Right renal pelvis (tissue), 4 donors: ENCODE measurements at regions not wholly inside any gene's neighbourhood (a gene's known extent, or its start where the extent isn't known, plus 50 kb on each side); places are given as distances from the start of the nearest gene placed in this dataset.
A peak's percentile ranks its signal among the peaks of the same experiment; 100 is the strongest.

Experiments used
- DNase-seq, 4 donors: peaks; one replicate each; pipeline ENCODE4 v3.0.0-alpha.2; 2013; ENCODE audit warnings: low read depth in 4 of 4, low spot score in 3 of 4, missing footprints in 1 of 4

DNA sequence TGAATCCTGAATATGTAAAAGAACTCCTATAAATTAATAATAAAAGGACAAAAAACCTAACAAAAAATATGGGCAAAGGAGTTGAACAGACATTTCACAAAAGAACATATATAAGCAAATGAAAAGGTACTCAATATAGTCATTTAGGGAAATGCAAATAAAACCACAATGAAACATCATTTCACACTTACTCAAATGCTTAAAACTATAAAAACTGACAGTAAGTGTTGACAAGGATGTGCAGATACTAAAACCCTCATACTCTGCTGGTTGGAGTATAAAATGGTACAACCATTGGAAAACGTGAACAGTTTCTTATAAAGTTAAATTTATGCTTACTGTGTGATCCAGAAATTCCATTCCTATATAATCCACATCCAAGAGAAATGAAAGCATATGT, 247.1 kb downstream of the GXYLT1 start:
- no peak for DNase-seq

DNA sequence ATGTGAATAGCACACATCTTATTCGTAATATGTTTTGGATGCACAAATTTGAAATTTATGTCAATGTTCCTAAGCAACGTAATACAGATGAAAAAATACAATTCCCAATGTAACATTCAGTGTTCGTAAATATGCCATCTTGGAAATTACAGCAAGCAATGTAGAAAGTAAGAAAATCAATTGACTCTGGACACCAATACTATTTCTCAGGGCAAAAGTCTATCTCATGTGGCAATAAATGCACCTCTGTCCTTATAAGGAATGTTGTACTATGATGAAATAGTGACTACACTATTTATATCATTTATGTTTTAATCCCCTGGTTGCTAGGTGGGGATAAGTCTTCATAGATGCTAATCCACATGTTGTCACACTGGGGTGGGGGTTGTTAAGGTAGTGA, 251.2 kb downstream of the GXYLT1 start:
- no peak for DNase-seq

DNA sequence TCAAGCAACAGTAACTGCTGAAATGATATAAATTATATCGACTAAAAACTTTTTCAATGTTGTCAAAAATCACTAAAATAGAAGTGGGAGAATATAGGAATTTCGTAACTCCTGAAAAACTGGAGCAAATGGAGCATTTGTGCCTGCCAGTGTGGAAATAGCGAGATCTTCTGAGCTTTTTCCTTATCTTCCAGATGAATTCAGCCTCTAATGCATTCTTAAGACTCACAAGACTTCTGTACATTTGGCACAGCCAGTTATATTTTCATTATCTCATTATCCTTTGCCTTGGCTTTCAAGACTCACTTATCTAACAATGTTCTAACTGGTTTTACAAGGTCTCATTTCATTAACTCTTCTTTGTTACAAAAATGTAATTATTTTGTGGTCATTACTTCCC, 252.4 kb downstream of the GXYLT1 start:
- no peak for DNase-seq

DNA sequence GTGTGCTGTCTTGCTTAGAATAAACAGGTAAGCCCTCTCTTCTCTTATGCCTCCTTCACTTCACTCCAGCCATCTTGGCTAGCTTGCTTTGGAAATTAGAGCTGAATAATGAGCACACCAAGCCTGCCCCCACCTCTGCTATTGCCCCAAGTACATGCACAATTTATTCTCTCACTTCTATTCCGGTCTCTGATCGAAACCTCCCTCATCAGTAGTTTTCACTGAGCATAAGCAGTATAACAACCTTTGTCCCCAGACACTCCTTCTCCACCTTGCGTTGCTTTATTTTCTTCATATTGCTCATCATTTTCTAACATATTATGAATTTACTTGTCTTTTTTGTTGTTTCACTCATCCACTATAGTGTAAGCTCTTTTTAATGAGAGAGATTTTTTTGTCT, 253.4 kb downstream of the GXYLT1 start:
- DNase-seq: no peak

DNA sequence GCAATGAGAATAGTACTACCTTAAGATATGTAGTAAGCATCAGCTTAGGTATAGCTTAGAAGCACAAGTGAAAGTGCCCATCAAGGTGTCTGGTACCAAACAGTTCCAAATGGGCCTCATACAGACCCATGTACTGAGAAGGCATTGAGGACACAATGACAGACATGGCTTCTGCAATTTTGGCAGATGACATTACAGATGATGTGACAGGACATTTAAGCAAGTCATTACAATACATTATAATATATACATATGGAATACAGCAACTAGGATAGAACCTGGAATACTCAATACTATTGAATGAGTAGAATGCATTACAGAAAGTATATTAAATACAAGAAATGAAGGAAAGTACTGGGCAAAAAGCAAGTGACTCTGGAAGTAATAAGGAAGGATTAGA, 256.4 kb downstream of the GXYLT1 start:
- no peak for DNase-seq

DNA sequence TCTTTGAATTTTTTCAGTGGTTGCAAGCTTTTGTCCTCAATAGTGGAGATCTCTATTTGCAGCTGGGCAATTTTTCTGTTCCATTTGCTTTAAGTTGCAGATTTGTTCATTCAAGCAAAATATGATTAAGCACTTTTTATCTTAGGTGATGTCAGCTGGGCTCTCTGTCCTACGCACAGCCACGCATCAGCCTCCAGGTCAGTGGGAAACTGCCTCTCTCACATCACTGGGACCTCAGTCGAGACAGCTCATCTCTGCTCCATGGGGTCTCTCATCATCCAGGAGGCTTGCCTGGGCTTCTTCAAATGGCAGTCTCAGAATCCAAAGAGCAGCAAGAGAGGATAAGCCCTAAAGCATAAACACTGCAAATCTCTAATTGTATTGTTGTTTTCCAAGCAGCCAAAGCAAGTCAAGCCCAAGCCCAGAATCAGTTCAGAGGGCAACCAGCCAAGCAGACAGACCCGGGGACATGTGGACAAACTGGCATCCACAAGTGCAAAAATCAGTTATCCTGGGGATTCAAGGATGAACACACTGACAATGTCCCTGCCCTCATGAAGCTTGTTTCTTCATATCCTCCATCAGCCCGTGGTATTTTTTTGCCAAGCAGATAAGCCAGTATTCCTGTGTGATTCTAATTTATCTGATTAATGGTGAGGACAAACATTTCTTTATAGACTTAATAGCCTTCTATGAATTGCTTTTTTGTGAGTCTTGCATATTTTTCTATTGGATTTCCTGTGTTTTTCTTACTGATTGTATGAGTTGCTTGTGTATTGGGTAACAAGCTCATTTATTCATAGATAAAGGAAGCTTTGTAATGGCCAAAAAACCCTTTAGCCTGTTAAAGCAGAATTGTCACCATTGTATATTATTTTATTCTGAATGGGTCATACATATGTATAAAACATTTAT, 262.5 kb downstream of the GXYLT1 start:
- DNase-seq: no peak

DNA sequence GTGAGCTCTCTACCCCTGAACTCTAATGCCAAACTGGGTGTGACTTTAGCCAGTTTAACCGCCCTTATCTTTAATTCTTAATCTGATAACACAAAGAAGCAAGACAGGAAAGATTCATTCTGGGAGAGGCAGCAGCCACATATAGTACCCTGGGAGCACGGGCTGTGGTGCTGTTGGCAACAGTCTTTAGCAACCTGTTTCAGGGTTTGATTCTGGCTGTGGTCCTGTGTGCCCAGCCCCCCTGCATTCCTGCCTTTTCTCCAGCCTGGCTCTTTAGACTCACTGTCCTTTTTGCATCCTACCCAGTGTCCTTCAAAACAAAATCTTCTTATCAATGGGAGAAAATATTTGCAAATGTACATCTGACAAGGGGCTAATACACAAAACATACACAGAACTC, 275.2 kb downstream of the GXYLT1 start:
- no peak for DNase-seq

DNA sequence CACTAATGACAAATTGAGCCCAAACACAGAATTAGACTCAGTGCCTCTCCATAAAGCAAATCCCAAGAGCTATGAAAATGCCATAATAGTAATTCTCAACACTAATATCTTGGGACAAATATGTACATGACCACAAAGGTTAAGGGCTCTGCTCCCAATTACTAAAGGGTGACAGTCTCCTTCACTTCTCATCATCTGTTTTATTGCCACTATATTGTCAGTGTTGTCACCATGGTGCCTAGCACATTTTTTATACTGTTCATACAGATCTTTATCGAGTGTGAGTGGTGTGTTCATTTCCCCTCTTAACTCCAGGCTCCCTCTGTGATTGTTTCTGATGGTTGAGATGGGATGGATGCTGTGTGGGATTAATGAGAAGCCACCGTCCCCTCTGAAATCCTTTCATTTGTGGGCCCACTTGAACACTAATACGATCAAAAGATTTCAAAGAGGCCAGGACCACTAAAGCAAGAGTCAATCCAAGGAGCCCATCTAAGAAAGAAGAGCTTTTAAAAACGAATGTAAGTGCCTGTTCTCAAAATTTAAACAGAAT, 277.7 kb downstream of the GXYLT1 start:
- DNase-seq: no peak

DNA sequence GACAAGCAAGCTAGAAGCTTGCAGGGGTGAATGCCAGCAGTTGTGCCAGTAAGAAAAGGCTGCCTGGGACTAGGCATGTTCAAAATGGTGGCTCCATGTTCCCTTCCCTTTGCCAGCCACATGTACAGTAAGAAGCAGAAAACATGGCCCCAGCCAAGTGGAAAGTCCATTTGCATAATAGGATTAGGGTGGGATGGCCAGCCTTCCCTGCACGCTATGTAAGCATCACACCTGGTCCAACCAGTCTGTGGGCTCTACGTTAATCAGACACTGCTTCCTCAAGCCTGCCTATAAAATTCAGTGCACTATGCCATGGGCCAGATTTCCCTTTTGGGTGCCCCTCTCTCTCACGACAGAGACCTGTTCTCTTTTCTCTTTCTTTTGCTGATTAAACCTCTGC, 288.4 kb downstream of the GXYLT1 start:
- DNase-seq: no peak

DNA sequence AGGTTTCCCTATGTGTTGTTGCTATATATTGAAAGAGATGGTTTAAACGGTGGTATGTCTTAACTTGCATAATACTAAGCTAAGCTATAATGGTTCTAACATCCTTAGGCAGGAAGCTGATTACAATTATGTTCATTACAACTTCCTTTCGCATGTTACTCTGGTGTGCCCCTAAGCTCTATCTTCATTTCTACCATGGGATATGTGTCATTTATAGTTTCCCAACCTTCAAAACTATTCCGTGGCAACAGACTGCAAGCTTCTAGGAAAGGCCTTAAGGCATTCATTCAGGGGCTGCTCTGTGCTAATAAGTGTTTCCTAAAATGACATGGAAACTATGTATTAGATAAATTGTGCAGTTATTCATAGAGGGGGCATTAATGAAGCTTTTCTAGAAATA, 294.6 kb downstream of the GXYLT1 start:
- no peak for DNase-seq

DNA sequence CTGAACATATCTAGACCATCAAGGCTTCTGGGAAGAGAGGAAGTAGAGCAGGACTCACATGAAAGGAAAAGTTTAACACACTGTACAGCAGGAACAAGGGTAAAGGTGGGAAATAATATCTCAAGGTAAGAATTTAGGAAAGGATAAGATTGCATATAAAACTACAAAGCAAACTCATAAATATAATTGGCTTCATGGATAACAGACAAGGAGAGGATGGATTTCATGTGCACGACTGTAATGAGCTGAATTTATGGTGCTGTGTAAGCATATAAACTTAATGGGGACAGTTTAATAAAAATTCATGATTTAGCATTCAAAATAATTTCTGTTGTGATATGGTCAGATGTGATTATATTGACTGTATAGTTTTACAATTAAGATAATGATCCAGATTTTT, 298.0 kb downstream of the GXYLT1 start:
- DNase-seq: no peak

DNA sequence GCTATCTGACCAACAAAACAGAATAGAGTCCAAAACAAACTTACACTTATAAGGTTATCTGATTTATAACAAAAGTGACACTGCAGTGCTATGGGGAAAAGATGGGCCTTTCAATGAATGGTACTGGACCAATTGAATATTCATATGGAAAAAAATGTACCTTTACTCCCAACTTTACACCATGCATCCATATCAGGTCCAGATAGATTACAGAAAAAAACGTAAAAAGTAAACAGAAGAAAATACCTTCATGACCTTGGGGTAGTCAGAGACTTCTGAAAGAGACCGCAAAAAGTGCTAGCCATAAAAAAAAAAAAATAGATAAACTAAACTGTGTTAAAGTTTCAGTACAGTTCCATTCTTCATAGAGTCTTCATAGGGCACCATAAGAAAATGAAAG, 308.3 kb downstream of the GXYLT1 start:
- no peak for DNase-seq

DNA sequence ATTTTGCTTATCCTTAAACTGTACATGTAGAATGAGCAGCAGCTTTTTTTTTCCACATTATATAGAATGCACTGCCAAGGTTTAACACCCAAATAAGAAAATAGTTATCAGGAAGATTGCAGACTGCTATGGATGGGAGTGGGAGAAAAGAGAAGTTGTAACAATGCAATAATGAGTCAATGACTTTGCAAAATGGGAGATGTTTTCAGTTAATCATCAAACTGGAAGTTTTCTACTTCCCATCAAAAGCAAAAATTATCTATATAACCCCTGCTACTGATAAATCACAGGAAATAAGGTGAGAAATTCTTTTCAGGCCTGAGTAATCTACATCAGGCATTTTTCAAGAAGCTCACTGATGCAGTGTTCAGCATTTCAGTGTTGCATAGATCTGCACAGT, 309.1 kb downstream of the GXYLT1 start:
- DNase-seq: no peak

DNA sequence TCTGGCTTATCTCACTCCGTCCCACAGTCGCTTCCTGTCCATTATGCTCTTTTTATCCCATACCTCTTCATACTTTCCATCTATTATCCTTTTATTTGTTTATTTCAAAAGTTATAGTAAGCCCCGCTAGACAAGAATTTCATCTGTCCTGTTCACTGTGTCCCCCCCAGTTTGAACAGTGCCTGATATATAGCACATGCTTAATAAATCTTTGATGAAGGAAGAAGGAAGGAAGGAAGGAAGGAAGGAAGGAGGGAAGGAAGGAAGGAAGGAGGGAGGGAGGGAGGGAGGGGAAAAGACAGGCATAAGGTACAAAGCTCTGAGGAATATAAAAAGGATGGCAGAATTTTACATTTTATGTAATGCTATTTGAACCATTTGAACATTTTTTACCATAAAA, 324.7 kb downstream of the GXYLT1 start:
- DNase-seq: no peak

DNA sequence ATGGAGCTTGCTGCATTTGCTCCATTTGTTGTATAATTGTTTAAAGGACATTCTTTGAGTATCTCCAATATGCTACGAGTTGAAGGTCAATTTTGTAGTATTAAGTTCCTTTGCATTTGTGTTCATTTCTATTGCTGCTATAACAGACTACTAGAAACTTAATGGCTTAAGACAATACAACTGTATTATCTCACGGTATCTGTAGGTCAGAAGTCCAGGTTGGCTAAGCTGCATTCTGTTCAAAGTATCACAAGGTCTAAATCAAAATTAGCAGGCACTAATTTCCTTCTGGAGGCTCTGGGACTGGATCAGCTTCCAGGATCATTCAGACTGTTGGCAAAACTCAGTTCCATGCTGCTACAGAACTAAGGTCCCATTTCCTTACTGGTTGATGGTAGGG, 340.6 kb downstream of the GXYLT1 start:
- DNase-seq: no peak

DNA sequence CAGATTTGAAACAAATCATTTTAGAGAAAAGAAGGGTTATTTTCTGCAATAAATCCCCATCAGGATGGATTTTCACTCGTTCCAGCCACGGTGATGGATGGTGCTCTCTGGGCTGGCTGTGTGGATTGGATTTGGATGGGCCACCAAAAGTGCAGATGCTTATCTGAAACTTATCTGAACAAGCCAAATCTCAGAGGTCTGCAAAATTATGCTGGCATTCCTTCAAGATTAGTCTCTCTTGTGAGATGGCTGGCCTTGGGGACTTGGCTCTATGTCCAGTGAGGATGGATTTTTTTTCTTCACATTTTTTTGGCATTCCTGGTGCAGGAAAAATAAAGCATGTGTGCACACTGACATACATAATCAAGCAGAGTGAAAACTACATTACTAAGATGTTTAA, 341.9 kb downstream of the GXYLT1 start:
- no peak for DNase-seq

DNA sequence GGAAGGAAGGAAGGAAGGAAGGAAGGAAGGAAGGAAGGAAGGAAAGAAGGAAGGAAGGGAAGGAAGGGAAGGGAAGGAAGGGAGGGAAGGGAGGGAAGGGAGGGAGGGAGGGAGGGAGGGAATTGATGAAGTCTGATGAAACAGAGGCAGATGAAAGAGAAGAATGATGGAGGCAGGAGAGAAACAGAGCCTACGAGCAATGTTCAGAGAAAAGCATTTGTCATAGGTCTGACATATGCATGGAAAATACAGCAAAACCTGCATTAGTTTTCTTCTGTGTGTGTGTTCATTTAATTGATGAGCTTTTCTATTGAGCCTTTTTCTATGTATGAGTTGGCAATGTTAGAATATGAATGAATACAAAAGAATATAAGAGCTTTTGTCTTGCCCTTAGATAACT, 343.4 kb downstream of the GXYLT1 start:
- DNase-seq: no peak

DNA sequence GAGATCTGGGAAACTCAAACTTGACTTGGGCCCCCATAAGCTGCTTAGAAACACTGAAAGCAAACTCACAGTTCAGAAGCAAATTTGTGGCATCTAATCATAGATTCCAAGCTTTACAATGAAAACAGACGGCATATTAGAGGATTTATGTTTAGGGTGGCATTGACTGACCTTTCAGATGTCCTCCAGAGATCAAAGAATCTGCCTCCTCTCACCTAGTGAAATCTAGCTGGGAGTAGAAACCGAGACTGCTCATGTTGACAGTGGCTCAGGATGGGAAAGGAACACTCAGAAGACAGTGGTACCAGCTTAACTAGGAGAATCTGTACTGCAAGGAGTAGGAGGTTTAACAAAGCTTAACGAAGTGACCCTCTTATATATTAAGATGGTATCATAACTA, 345.0 kb downstream of the GXYLT1 start:
- DNase-seq: no peak

DNA sequence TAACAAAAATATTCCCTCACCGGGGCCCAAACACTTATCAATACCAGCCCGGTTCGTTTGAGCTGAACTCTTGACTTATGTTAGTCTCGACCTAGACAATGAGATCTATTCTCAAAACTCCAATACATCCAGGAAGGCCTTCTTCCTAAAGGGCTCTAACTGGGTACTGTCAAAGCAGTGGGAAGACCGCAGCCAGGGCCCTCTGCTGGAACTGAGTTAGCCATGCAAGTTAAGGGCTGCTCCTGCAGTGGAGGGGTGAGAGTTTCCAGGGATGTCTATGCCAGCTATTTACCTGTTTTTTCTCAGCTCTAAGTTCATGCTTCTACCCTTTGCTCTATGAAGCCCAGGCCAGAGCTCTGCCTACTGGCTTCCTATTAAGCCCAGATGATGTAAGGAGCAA, 348.8 kb downstream of the GXYLT1 start:
- DNase-seq: no peak

DNA sequence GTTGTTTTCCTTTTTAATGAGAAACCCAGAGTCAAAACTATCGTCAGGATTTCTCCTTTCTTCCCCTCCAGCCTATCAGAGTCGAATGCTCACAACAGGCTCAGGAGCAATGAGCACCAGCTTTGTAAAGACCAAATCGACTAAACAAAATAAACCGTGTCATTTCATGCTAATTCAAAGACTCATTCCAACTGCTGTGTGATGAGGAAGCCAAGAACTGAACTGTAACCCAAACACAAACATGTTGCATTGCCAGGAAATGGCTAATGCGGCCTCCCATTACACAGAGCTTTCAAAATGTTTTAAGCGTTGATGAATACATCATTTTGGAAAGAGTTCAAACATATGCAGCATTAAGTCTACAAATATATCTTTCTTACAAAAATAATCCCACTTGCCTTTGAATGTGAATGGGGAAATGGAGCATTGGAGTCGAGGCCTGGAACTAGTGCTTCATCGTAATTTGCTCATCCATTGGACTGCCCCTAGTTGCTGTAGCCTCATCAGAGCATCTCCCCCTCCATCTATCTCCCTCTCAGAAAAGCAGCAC, 349.5 kb downstream of the GXYLT1 start:
- DNase-seq: peak in 2 of 4 donors; percentile 12 to 44

DNA sequence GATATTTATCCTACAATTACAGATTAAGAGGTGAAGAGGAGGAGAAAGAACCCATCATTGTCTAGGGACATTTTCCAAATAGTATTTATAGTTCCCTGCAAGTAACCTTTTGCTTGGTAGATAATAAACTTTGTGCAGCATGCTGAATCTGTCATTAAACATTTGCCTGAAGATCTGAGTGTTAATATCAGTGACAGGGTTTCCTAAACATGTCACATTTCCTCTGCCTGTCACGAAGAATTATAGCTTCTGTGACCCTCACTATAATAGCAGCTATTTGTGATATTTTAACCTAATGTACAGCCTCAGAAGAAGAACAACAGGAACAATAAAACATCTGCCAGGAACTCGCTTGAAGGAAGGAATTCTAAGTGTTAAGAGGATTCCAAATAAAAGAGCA, 350.3 kb downstream of the GXYLT1 start:
- DNase-seq: peak in 1 of 4 donors; percentile 5

DNA sequence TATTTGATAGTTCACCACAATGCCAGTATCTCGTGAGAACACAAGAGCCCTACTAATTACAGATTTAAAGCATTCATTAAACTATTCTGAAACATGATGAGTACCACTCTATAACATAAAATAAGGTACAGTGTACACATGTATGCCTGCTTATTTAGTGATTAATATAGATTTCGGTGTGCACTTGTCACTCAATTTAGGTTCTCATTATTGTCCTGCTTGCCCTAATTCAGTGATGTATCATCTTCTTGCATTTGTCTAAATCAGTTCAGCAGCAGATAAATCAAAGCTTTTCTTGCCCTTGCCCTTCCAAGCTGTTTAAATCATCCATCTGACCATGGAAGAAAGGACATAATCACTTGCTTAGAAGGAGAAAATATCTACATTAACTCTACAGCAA, 359.7 kb downstream of the GXYLT1 start:
- DNase-seq: no peak
